ENCODE measurements at regions not wholly inside any gene's neighbourhood (a gene's known extent, or its start where the extent isn't known, plus 50 kb on each side); places are given as distances from the start of the nearest gene placed in this dataset.
A peak's percentile ranks its signal among the peaks of the same experiment; 100 is the strongest.

DNA sequence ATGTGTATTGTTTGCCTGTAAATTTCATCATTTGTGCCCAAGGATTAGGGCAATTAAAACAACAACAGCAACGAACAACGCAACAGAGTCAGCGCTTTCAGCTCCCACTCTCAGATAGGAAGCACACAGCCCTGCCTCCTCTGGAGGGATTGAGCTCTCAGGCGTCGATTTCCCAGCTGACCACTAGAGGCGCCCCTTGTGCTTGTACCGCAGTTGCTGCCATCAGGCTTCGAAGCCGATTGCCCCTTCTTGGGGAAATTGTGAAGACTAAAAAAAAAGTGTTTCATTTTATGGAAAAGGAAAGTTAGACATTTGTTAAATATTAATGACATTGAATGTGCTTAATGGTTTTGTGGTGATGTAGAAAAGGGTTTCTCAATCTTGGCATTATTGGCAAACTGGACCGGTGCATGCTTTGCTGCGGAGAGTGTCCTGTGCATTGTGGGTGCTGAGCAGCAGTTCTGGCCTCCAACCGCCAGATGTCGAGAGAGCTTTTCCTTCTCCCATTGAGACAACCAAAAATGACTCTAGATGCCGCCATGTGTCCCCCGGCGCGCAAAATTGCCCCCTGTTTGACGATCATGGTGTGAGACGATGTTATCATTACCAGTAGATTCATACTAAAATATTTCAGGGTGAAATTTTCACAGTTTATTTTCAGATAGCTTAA lies 650.4 kb upstream of the RBFOX1 start:
- TF ChIP-seq, protein P1, sequence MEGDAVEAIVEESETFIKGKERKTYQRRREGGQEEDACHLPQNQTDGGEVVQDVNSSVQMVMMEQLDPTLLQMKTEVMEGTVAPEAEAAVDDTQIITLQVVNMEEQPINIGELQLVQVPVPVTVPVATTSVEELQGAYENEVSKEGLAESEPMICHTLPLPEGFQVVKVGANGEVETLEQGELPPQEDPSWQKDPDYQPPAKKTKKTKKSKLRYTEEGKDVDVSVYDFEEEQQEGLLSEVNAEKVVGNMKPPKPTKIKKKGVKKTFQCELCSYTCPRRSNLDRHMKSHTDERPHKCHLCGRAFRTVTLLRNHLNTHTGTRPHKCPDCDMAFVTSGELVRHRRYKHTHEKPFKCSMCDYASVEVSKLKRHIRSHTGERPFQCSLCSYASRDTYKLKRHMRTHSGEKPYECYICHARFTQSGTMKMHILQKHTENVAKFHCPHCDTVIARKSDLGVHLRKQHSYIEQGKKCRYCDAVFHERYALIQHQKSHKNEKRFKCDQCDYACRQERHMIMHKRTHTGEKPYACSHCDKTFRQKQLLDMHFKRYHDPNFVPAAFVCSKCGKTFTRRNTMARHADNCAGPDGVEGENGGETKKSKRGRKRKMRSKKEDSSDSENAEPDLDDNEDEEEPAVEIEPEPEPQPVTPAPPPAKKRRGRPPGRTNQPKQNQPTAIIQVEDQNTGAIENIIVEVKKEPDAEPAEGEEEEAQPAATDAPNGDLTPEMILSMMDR (IDR thresholded peaks at IDR 0.05; ENCODE audit: low read depth, low read length, poor library complexity, severe bottlenecking): peak; percentile 88
- TF ChIP-seq EZH2phosphoT487 (IDR thresholded peaks at IDR 0.05; ENCODE audit: borderline replicate concordance, low read length): no peak
- no peak overlapping the region for H3K27ac ChIP-seq (ENCODE audit: low read depth, low read length)
- H3K4me3 ChIP-seq (ENCODE audit: low read length): no peak overlapping the region
- H3K9me3 ChIP-seq (ENCODE audit: control insufficient read depth, insufficient read depth, low read length): no peaks in the 10 kb centered on the region
- no peaks in the 10 kb centered on the region for H4K20me1 ChIP-seq (ENCODE audit: control insufficient read depth, insufficient read depth, low read depth, low read length)
- H3K79me2 ChIP-seq (ENCODE audit: control insufficient read depth, low read length): no peaks in the 10 kb centered on the region
- no peaks in the 10 kb centered on the region for H3K9me2 ChIP-seq (replicated peaks; ENCODE audit: control insufficient read depth, low read length)
- H3K4me1 ChIP-seq (ENCODE audit: control insufficient read depth, low read length): no peaks in the 10 kb centered on the region
- no peaks in the 10 kb centered on the region for H3F3A ChIP-seq (ENCODE audit: control insufficient read depth, insufficient read depth)
- H3K27me3 ChIP-seq (ENCODE audit: control insufficient read depth, low read length): no peaks in the 10 kb centered on the region
- no peaks in the 10 kb centered on the region for H3K36me3 ChIP-seq (ENCODE audit: control insufficient read depth, low read length)
- no peak overlapping the region for H3K4me2 ChIP-seq (ENCODE audit: low read length)

DNA sequence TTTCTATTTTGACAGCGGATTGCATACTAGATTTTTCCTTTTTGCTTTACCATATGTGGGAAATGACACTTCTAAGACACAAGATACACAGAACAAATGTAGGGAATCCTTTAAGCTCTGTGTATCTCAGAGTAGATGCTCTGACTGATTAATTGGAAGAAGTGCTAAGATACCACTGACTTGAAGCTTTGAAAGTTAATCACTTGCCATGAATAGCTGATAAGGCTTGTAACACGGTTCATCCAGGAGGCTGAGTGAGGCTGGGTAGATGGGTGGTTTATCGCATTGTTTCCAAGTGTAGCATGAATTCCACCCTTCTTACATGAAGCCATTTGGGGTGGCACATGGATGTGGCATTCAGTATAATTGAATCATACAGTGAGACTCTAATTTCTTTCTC lies 654.1 kb upstream of the RBFOX1 start:
- Histone ChIP-seq H3K4me2 (ENCODE audit: low read length) (no peak overlapping the region), H3K79me2 (ENCODE audit: control insufficient read depth, low read length) (no peaks in the 10 kb centered on the region), H3K36me3 (ENCODE audit: control insufficient read depth, low read length) (no peaks in the 10 kb centered on the region), H3K9me2 (replicated peaks; ENCODE audit: control insufficient read depth, low read length) (no peaks in the 10 kb centered on the region), H3K4me3 (ENCODE audit: low read length) (no peak overlapping the region), H3K4me1 (ENCODE audit: control insufficient read depth, low read length) (no peaks in the 10 kb centered on the region), H4K20me1 (ENCODE audit: control insufficient read depth, insufficient read depth, low read depth, low read length) (no peaks in the 10 kb centered on the region), H3K27me3 (ENCODE audit: control insufficient read depth, low read length) (no peaks in the 10 kb centered on the region), H3K9me3 (ENCODE audit: control insufficient read depth, insufficient read depth, low read length) (no peaks in the 10 kb centered on the region; the same call in 1 of the 2 replicates), H3K27ac (ENCODE audit: low read depth, low read length) (no peak overlapping the region), H3F3A (ENCODE audit: control insufficient read depth, insufficient read depth) (no peaks in the 10 kb centered on the region)
- TF ChIP-seq, protein P1 (IDR thresholded peaks at IDR 0.05; ENCODE audit: low read depth, low read length, poor library complexity, severe bottlenecking): no peak
- TF ChIP-seq EZH2phosphoT487 (IDR thresholded peaks at IDR 0.05; ENCODE audit: borderline replicate concordance, low read length): no peak

DNA sequence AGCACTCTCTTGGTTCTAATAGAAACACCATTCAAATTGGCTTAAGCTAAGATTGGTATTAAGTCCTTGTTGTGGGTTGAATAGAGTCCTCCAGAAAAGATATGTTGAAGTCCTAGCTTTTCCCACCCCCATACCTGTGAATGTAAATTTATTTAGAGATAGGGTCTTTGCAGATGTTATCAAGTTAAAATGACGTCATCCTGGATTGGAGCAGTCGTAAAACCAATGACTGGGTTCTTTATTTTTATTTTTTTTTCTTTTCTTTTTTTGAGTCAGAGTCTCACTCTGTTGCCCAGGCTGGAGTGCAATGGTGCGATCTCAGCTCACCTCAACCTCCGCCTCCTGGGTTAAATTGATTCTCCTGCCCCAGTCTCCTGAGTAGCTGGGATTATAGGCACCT lies 658.6 kb upstream of the RBFOX1 start:
- TF ChIP-seq, protein P1 (IDR thresholded peaks at IDR 0.05; ENCODE audit: low read depth, low read length, poor library complexity, severe bottlenecking): no peak
- TF ChIP-seq EZH2phosphoT487 (IDR thresholded peaks at IDR 0.05; ENCODE audit: borderline replicate concordance, low read length): no peak
- H3K4me1 ChIP-seq (ENCODE audit: control insufficient read depth, low read length): no peaks in the 10 kb centered on the region
- H3K4me2 ChIP-seq (ENCODE audit: low read length): no peak overlapping the region
- H3K36me3 ChIP-seq (ENCODE audit: control insufficient read depth, low read length): no peaks in the 10 kb centered on the region
- no peaks in the 10 kb centered on the region; the same call in 1 of the 2 replicates for H3K9me3 ChIP-seq (ENCODE audit: control insufficient read depth, insufficient read depth, low read length)
- no peaks in the 10 kb centered on the region for H3F3A ChIP-seq (ENCODE audit: control insufficient read depth, insufficient read depth)
- no peak overlapping the region for H3K4me3 ChIP-seq (ENCODE audit: low read length)
- no peaks in the 10 kb centered on the region for H3K9me2 ChIP-seq (replicated peaks; ENCODE audit: control insufficient read depth, low read length)
- H3K79me2 ChIP-seq (ENCODE audit: control insufficient read depth, low read length): no peaks in the 10 kb centered on the region
- no peaks in the 10 kb centered on the region for H4K20me1 ChIP-seq (ENCODE audit: control insufficient read depth, insufficient read depth, low read depth, low read length)
- no peak overlapping the region for H3K27ac ChIP-seq (ENCODE audit: low read depth, low read length)
- no peaks in the 10 kb centered on the region for H3K27me3 ChIP-seq (ENCODE audit: control insufficient read depth, low read length)
